ENCODE measurements at regions not wholly inside any gene's neighbourhood (a gene's known extent, or its start where the extent isn't known, plus 50 kb on each side); places are given as distances from the start of the nearest gene placed in this dataset.
"Not testable (repeated sequence)": the region's sequence is repeated elsewhere in the genome, so short reads cannot be mapped to it uniquely, and the experiment has no call there.

GRCh38 chr15:62663547-62663946 lies 379.0 kb upstream of the TPM1 start:
- no peak overlapping the region for H3K4me3 ChIP-seq (ENCODE audit: low read depth, low read length)
- DNase-seq (ENCODE audit: low read depth) = no peak
- TF ChIP-seq, protein P1, sequence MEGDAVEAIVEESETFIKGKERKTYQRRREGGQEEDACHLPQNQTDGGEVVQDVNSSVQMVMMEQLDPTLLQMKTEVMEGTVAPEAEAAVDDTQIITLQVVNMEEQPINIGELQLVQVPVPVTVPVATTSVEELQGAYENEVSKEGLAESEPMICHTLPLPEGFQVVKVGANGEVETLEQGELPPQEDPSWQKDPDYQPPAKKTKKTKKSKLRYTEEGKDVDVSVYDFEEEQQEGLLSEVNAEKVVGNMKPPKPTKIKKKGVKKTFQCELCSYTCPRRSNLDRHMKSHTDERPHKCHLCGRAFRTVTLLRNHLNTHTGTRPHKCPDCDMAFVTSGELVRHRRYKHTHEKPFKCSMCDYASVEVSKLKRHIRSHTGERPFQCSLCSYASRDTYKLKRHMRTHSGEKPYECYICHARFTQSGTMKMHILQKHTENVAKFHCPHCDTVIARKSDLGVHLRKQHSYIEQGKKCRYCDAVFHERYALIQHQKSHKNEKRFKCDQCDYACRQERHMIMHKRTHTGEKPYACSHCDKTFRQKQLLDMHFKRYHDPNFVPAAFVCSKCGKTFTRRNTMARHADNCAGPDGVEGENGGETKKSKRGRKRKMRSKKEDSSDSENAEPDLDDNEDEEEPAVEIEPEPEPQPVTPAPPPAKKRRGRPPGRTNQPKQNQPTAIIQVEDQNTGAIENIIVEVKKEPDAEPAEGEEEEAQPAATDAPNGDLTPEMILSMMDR (IDR thresholded peaks at IDR 0.05; ENCODE audit: insufficient read depth, low read depth, low read length, missing control alignments) = no peak

DNA sequence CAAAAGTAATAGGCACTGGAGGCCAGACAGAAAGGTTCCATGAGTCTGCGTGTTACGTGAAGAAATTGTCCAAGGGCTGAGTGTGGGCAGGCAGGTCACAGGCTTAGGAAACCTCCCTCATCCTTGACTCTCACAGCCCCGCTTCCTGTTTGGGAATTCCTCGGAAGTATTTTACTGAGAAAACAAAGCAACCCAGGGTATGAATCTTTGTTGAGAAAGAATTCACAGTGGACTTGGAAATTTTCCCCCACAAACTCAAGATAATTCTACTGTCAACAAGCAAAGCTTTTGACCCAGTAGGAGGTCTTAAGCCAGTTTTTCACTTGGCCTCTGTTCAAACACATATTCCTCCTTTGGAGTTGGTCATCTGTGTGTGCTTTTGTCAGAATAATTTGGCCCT lies 377.1 kb upstream of the TPM1 start:
- TF ChIP-seq, protein P1 (IDR thresholded peaks at IDR 0.05; ENCODE audit: insufficient read depth, low read depth, low read length, missing control alignments) = no peak
- DNase-seq (ENCODE audit: low read depth) = no peak
- H3K4me3 ChIP-seq (ENCODE audit: low read depth, low read length) = no peak overlapping the region

DNA sequence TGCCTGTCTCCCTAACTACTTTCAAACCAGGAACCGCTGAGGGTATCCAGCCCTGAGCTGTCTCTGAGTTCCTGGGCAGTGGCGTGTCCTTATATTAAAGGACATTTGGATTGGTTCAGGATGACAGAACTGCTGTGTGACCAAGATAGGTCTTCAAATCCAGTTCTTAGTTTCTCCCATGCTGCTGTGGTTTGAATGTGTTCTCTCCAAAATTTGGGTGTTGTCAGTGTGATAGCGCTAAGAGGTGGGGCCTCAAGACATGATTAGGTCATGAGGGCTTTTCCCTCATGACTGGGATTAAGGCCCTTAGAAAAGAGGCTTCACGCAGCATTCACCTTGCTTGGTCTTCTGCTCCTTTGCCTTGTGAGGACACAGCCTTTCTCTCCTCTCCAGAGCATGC lies 376.5 kb upstream of the TPM1 start:
- TF ChIP-seq, protein P1 (IDR thresholded peaks at IDR 0.05; ENCODE audit: insufficient read depth, low read depth, low read length, missing control alignments) = no peak
- H3K4me3 ChIP-seq (ENCODE audit: low read depth, low read length) = no peak overlapping the region
- no peak for DNase-seq (ENCODE audit: low read depth)

DNA sequence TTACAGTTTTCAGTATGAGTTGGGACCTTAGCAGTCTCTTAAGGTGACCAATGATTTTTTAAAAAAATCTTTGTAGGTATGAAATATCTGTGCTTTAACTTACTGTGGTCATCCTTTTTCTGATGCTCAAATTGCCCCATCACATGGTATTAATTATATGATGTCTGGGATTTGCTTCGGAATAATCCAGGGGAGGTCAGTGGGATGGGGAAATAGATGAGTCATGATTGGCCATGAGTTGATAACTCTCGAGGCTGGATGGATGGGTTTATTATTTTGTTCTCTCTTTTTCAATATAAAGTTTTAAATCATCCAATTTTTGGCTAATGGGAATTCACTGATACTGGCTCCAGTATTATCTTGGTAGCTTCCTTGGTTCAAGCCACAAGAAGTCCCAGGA lies 370.3 kb upstream of the TPM1 start:
- DNase-seq (ENCODE audit: low read depth) = no peak
- no peak overlapping the region for H3K4me3 ChIP-seq (ENCODE audit: low read depth, low read length)
- TF ChIP-seq, protein P1 (IDR thresholded peaks at IDR 0.05; ENCODE audit: insufficient read depth, low read depth, low read length, missing control alignments) = no peak

- TF ChIP-seq, protein P1 (IDR thresholded peaks at IDR 0.05; ENCODE audit: insufficient read depth, low read depth, low read length, missing control alignments) = no peak
- DNase-seq (ENCODE audit: low read depth) = no peak
- no peak overlapping the region for H3K4me3 ChIP-seq (ENCODE audit: low read depth, low read length)
Observed at GRCh38 chr15:62676891-62677290, 365.7 kb upstream of the TPM1 start.

GRCh38 chr15:62681939-62682896 lies 360.3 kb upstream of the TPM1 start:
- TF ChIP-seq, protein P1 (IDR thresholded peaks at IDR 0.05; ENCODE audit: insufficient read depth, low read depth, low read length, missing control alignments) = no peak
- DNase-seq (ENCODE audit: low read depth) = no peak
- H3K4me3 ChIP-seq (ENCODE audit: low read depth, low read length) = no peak overlapping the region

DNA sequence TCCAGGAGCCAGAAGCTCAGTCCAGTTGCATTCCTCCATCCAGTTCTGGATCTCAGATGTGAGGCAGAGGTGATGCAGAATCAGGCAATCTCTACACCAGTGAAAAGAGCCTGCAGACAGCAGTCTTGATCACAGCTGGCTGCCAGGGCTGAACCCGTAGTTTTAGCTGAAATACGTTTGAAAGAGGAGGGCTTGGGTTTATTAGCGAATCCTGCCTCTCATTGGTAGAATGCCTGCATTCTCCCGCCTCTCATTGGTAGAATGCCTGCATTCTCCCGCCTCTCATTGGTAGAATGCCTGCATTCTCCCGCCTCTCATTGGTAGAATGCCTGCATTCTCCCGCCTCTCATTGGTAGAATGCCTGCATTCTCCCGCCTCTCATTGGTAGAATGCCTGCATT lies 359.4 kb upstream of the TPM1 start:
- DNase-seq (ENCODE audit: low read depth); H3K4me3 ChIP-seq (ENCODE audit: low read depth, low read length): not testable (repeated sequence)
